Neural cell (in vitro differentiated cells): ENCODE measurements at regions not wholly inside any gene's neighbourhood (a gene's known extent, or its start where the extent isn't known, plus 50 kb on each side); places are given as distances from the start of the nearest gene placed in this dataset.

ENCODE experiments used
- MXI1 ChIP-seq: fragments of 450-650 bp; conservative IDR thresholded peaks from 2 replicates; pipeline ENCODE4 v1.6.1; 2014; ENCODE audit warnings: antibody characterized with exemption, mild to moderate bottlenecking; ENCODE audit not compliant: poor library complexity, severe bottlenecking
- TAF1 ChIP-seq: IDR thresholded peaks from 2 replicates; pipeline ENCODE4 v1.6.1; 2012; ENCODE audit warnings: low read depth
- TF ChIP-seq, protein P1 (sequence below): fragments of 450-650 bp; IDR thresholded peaks from 2 replicates; pipeline ENCODE4 v1.5.1; 2014; ENCODE audit warnings: antibody characterized with exemption, mild to moderate bottlenecking, moderate library complexity; ENCODE audit not compliant: poor library complexity, severe bottlenecking

DNA sequence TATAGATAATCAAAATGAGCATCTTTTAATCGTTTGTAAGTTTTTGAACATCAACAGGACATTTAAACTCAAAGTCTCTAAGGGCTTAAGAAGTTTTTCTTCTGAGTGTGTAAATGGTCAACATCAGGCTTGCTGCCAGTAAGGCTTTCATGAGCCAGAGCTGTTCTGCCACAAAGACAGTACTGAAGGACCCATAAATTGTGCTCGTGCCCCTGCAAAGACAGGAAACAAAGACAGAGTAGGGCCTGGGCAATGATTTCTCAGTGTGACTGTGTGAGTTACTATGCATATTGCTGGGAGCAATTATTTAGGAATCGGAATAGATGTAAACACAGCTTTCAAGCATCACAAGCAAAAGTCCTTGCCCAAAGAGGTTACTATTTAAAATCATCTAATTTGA lies 300.0 kb downstream of the IDS start:
- TF ChIP-seq MXI1 (no peak), TAF1 (no peak)
- TF ChIP-seq, protein P1, sequence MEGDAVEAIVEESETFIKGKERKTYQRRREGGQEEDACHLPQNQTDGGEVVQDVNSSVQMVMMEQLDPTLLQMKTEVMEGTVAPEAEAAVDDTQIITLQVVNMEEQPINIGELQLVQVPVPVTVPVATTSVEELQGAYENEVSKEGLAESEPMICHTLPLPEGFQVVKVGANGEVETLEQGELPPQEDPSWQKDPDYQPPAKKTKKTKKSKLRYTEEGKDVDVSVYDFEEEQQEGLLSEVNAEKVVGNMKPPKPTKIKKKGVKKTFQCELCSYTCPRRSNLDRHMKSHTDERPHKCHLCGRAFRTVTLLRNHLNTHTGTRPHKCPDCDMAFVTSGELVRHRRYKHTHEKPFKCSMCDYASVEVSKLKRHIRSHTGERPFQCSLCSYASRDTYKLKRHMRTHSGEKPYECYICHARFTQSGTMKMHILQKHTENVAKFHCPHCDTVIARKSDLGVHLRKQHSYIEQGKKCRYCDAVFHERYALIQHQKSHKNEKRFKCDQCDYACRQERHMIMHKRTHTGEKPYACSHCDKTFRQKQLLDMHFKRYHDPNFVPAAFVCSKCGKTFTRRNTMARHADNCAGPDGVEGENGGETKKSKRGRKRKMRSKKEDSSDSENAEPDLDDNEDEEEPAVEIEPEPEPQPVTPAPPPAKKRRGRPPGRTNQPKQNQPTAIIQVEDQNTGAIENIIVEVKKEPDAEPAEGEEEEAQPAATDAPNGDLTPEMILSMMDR: no peak
